B cell (primary cell): ENCODE measurements at regions not wholly inside any gene's neighbourhood (a gene's known extent, or its start where the extent isn't known, plus 50 kb on each side); places are given as distances from the start of the nearest gene placed in this dataset.

Experiments
- ATAC-seq: fragments of 200-7000 bp; cut with Tn5 transposase; one replicate; pipeline ENCODE4 v1.10.0; 2021; ENCODE audit warnings: low read depth, mild to moderate bottlenecking, moderate number of reproducible peaks, moderate library complexity
- CTCF ChIA-PET: fragments of 350-600 bp; sonication (Branson Sonifier 250); formaldehyde crosslinking; loops from one replicate; lab custom pipeline; 2021; ENCODE audit warnings: antibody characterized with exemption, inconsistent platforms; lab: Charles Lee
- POLR2A ChIA-PET: fragments of 350-600 bp; sonication (Branson Sonifier 250); formaldehyde crosslinking; loops from one replicate; lab custom pipeline; 2021; ENCODE audit warnings: antibody characterized with exemption; lab: Charles Lee
- DNase-seq: peaks from one replicate; pipeline ENCODE4 v3.0.0; 2013
- H2AFZ ChIP-seq: 2 replicates; pipeline ENCODE4 v1.6.1; 2012; ENCODE audit warnings: mild to moderate bottlenecking, low read depth, low read length; ENCODE audit not compliant: insufficient read depth, poor library complexity, severe bottlenecking
- H3K27ac ChIP-seq, 2 donors: 1 replicate in 1 of 2; 2 replicates in 1 of 2; pipeline ENCODE4 v1.5.1; 2012 to 2013; ENCODE audit warnings: low read length in 2 of 2, mild to moderate bottlenecking in 2 of 2, moderate library complexity in 1 of 2
- H3K27me3 ChIP-seq, 4 experiments: fragments of 200-600 bp in 1 of 4; sonication (generic) in 1 of 4; replicated peaks in 1 of 4; 1 replicate in 2 of 4; 2 replicates in 2 of 4; pipeline versions ENCODE4 v1.6.1 to v1.7.0; 2013 to 2016; ENCODE audit warnings: low read length in 3 of 4, mild to moderate bottlenecking in 2 of 4, mixed read lengths in 1 of 4, moderate library complexity in 1 of 4; ENCODE audit not compliant: insufficient read depth in 4 of 4, control insufficient read depth in 3 of 4; ENCODE audit errors: control extremely low read depth in 1 of 4
- H3K36me3 ChIP-seq, 2 experiments: replicated peaks in 1 of 2; 1 replicate in 1 of 2; 2 replicates in 1 of 2; pipeline versions ENCODE4 v1.6.1 to v1.7.1; 2013; ENCODE audit warnings: low read length in 1 of 2; ENCODE audit not compliant: insufficient read depth in 2 of 2, control insufficient read depth in 1 of 2; ENCODE audit errors: control extremely low read depth in 1 of 2, extremely low read depth in 1 of 2
- H3K4me1 ChIP-seq, 2 donors: fragments of 200-600 bp in 1 of 2; sonication (generic) in 1 of 2; 1 replicate in 1 of 2; 2 replicates in 1 of 2; pipeline versions ENCODE4 v1.5.1 to v1.6.1; 2013 to 2017; ENCODE audit warnings: low read length in 2 of 2; ENCODE audit not compliant: control insufficient read depth in 2 of 2, insufficient read depth in 2 of 2
- H3K4me2 ChIP-seq: replicated peaks from 2 replicates; pipeline ENCODE3; 2012; ENCODE audit warnings: mild to moderate bottlenecking, low read depth, low read length; ENCODE audit not compliant: poor library complexity, severe bottlenecking
- H3K4me3 ChIP-seq, 5 experiments: fragments of 200-600 bp in 1 of 5; sonication (generic) in 1 of 5; 1 replicate in 3 of 5; 2 replicates in 2 of 5; pipeline versions ENCODE4 v1.5.1 to v1.7.0; 2011 to 2016; ENCODE audit warnings: low read length in 4 of 5, mild to moderate bottlenecking in 4 of 5, low read depth in 2 of 5, control low read depth in 1 of 5, moderate library complexity in 1 of 5; ENCODE audit not compliant: insufficient read depth in 1 of 5; ENCODE audit errors: control extremely low read depth in 1 of 5, extremely low read depth in 1 of 5
- H3K79me2 ChIP-seq: fragments of 200-600 bp; sonication (generic); one replicate; pipeline ENCODE4 v1.6.0; 2016; ENCODE audit warnings: low read length; ENCODE audit not compliant: control insufficient read depth, insufficient read depth
- H3K9ac ChIP-seq: fragments of 200-600 bp; sonication (generic); 2 replicates; pipeline ENCODE4 v1.6.1; 2017; ENCODE audit warnings: mild to moderate bottlenecking, low read length, moderate library complexity
- H3K9me3 ChIP-seq, 3 donors: one replicate each; pipeline versions ENCODE4 v1.6.1 to v1.7.1; 2013; ENCODE audit warnings: low read length in 2 of 3; ENCODE audit not compliant: control insufficient read depth in 2 of 3, insufficient read depth in 1 of 3; ENCODE audit errors: control extremely low read depth in 1 of 3
- H4K20me1 ChIP-seq: 2 replicates; pipeline ENCODE4 v1.6.0; 2012; ENCODE audit warnings: mild to moderate bottlenecking, low read length; ENCODE audit not compliant: insufficient read depth, control insufficient read depth, poor library complexity, severe bottlenecking
- H3K27ac Mint-ChIP-seq: one replicate; pipeline ENCODE4 v1.8.0; 2021; ENCODE audit warnings: mixed read lengths
- H3K27me3 Mint-ChIP-seq: one replicate; pipeline ENCODE4 v1.8.0; 2021; ENCODE audit warnings: mixed read lengths
- H3K4me1 Mint-ChIP-seq: one replicate; pipeline ENCODE4 v1.8.0; 2021; ENCODE audit warnings: mixed read lengths
- H3K4me3 Mint-ChIP-seq: one replicate; pipeline ENCODE4 v1.8.0; 2021; ENCODE audit warnings: mixed read lengths
- H3K9me3 Mint-ChIP-seq: one replicate; pipeline ENCODE4 v1.8.0; 2022; ENCODE audit warnings: mixed read lengths; ENCODE audit not compliant: insufficient read depth
- EZH2 ChIP-seq: IDR thresholded peaks from 2 replicates; pipeline ENCODE4 v1.6.1; 2012; ENCODE audit warnings: borderline replicate concordance, low read depth, mild to moderate bottlenecking, moderate library complexity, low read length; ENCODE audit not compliant: insufficient read depth, poor library complexity, severe bottlenecking
- WGBS: methylation state at CpG from one replicate; pipeline ENCODE4 v1.1.5; 2013; ENCODE audit warnings: missing lambda C conversion rate; ENCODE audit not compliant: insufficient coverage; 5-methylcytosine and 5-hydroxymethylcytosine counted together
- intact Hi-C: fragments of 100-400 bp; cut with micrococcal nuclease; formaldehyde crosslinking; loops from one replicate; pipeline ENCODE4 v1.10.0; 2022
- TF ChIP-seq, protein P1 (sequence below): fragments of 200-600 bp; IDR thresholded peaks from one replicate; pipeline ENCODE4 v1.8.0; 2022; ENCODE audit warnings: antibody characterized with exemption, mild to moderate bottlenecking

- H2AFZ ChIP-seq: no peak overlapping the region
- H3K4me2 ChIP-seq: no peak overlapping the region
- peaks cover 8 to 18% of the 10 kb centered on the region in 2 donors for H3K4me1 ChIP-seq
- intact Hi-C loops: no loop called here
- no peaks in the 10 kb centered on the region for H3K79me2 ChIP-seq
- CTCF ChIA-PET: no interaction called here
- TF ChIP-seq, protein P1, sequence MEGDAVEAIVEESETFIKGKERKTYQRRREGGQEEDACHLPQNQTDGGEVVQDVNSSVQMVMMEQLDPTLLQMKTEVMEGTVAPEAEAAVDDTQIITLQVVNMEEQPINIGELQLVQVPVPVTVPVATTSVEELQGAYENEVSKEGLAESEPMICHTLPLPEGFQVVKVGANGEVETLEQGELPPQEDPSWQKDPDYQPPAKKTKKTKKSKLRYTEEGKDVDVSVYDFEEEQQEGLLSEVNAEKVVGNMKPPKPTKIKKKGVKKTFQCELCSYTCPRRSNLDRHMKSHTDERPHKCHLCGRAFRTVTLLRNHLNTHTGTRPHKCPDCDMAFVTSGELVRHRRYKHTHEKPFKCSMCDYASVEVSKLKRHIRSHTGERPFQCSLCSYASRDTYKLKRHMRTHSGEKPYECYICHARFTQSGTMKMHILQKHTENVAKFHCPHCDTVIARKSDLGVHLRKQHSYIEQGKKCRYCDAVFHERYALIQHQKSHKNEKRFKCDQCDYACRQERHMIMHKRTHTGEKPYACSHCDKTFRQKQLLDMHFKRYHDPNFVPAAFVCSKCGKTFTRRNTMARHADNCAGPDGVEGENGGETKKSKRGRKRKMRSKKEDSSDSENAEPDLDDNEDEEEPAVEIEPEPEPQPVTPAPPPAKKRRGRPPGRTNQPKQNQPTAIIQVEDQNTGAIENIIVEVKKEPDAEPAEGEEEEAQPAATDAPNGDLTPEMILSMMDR: no peak
- TF ChIP-seq EZH2: no peak
- H3K9ac ChIP-seq: no peak overlapping the region
- POLR2A ChIA-PET: no interaction called here
- no peak for DNase-seq
- H3K9me3 ChIP-seq: no peaks in the 10 kb centered on the region
- no peaks in the 10 kb centered on the region for H3K27me3 ChIP-seq
- H3K9me3 Mint-ChIP-seq: no peaks in the 10 kb centered on the region
- no peaks in the 10 kb centered on the region for H3K27me3 Mint-ChIP-seq
- H3K36me3 ChIP-seq: no peaks in the 10 kb centered on the region
- ATAC-seq: no peak
- no peaks in the 10 kb centered on the region for H3K4me1 Mint-ChIP-seq
- no peak overlapping the region for H3K27ac Mint-ChIP-seq
- no peaks in the 10 kb centered on the region for H4K20me1 ChIP-seq
- 88% methylated on average over 1 of the region's 3 CpGs for WGBS
- no peak overlapping the region for H3K4me3 Mint-ChIP-seq
- H3K4me3 ChIP-seq: no peak overlapping the region
- H3K27ac ChIP-seq: no peak overlapping the region
These were observed 1816.3 kb upstream of the TENM3 start for GRCh38 chr4:180426938-180427337.

DNA sequence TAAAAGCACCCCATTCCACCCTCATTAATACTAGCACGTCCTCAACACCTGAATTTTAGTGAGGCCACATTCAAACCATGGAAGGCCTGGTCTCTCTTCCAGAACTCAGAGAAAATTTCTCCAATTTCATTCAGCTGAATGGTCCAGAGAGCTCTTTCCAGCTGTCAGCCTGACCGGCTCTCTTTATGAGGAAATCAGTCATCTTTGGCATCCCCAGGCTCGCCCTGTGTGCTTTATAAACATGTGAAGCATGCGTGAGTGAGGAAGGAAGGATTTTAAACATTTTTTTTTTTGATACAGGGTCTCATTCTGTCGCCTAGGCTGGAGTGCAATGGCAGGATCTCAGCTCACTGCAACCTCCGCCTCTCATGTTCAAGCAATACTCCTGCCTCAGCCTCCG, 1812.9 kb upstream of the TENM3 start:
- Histone ChIP-seq H3K79me2 (no peaks in the 10 kb centered on the region), H3K9me3 (no peaks in the 10 kb centered on the region), H3K4me1 (no peaks in the 10 kb centered on the region), H3K4me2 (no peak overlapping the region), H4K20me1 (no peaks in the 10 kb centered on the region), H3K27me3 (no peaks in the 10 kb centered on the region), H3K9ac (no peak overlapping the region), H3K27ac (no peak overlapping the region), H3K4me3 (no peak overlapping the region), H3K36me3 (no peaks in the 10 kb centered on the region), H2AFZ (no peak overlapping the region)
- ATAC-seq (no peak), DNase-seq (no peak)
- 92% methylated on average over 3 of the region's 7 CpGs for WGBS
- intact Hi-C loops: no loop called here
- TF ChIP-seq, protein P1: no peak
- no peak for TF ChIP-seq EZH2
- H3K27ac Mint-ChIP-seq: no peak overlapping the region
- POLR2A ChIA-PET: no interaction called here
- CTCF ChIA-PET: no interaction called here
- no peaks in the 10 kb centered on the region for H3K4me1 Mint-ChIP-seq
- no peaks in the 10 kb centered on the region for H3K27me3 Mint-ChIP-seq
- no peak overlapping the region for H3K4me3 Mint-ChIP-seq
- H3K9me3 Mint-ChIP-seq: no peaks in the 10 kb centered on the region
